ENCODE measurements at regions not wholly inside any gene's neighbourhood (a gene's known extent, or its start where the extent isn't known, plus 50 kb on each side); places are given as distances from the start of the nearest gene placed in this dataset.

DNA sequence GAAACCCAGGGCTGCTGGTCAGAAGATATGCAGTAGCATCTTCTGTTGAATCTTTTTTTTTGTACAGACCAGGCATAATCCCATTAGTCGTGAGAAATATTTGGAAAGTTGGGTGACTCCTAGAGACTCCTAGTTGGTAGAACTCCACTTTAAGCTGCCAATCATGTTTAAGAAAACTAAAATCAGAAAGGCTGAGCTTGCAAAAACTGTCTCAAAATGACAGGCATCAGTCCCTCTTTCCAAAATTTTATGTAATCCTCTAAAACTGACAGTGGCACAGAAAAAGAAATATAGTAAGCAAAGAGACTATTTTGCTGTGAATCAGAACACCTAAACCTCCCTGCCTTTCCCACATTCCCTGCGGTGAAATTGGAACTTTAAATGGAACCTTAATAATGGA, 568.5 kb downstream of the CCSER2 start (continued):
- no peak for TF ChIP-seq ZNF830 (CRISPR knock-in tag; IDR thresholded peaks at IDR 0.05)
- no peak for TF ChIP-seq ERF (CRISPR knock-in tag; IDR thresholded peaks at IDR 0.05)

DNA sequence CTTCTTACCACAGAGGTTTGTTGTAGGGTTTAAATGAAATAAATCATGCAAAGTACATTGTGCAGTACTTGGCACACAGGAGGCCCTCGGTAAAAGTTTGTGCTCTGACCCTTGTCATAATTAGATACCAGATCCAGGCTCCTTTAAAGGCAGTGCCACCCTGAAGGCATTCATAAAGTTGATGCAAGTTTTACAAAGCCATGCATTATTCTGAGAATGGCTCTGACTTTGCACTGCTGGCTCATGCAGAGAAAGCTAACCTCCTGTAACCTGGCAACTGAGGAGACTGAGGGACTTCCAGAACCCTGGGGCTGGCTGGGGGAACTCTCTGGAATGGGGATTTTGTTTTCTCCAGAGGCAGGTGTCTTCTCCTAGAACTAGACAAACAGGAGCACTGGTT, 570.9 kb downstream of the CCSER2 start:
- TF ChIP-seq CHD2 (IDR thresholded peaks at IDR 0.05; ENCODE audit: low read depth, low read length) (no peak), SNIP1 (IDR thresholded peaks at IDR 0.05; ENCODE audit: low read depth) (no peak), DACH1 (IDR thresholded peaks at IDR 0.05; ENCODE audit: partially characterized antibody) (no peak), SUPT5H (IDR thresholded peaks at IDR 0.05) (no peak)
- TF ChIP-seq, protein P1, sequence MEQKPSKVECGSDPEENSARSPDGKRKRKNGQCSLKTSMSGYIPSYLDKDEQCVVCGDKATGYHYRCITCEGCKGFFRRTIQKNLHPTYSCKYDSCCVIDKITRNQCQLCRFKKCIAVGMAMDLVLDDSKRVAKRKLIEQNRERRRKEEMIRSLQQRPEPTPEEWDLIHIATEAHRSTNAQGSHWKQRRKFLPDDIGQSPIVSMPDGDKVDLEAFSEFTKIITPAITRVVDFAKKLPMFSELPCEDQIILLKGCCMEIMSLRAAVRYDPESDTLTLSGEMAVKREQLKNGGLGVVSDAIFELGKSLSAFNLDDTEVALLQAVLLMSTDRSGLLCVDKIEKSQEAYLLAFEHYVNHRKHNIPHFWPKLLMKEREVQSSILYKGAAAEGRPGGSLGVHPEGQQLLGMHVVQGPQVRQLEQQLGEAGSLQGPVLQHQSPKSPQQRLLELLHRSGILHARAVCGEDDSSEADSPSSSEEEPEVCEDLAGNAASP (IDR thresholded peaks at IDR 0.05), result no peak
- TF ChIP-seq, protein P2, sequence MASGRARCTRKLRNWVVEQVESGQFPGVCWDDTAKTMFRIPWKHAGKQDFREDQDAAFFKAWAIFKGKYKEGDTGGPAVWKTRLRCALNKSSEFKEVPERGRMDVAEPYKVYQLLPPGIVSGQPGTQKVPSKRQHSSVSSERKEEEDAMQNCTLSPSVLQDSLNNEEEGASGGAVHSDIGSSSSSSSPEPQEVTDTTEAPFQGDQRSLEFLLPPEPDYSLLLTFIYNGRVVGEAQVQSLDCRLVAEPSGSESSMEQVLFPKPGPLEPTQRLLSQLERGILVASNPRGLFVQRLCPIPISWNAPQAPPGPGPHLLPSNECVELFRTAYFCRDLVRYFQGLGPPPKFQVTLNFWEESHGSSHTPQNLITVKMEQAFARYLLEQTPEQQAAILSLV (tag; IDR thresholded peaks at IDR 0.05), result no peak
- Histone ChIP-seq H3K9me1 (ENCODE audit: control insufficient read depth, insufficient read depth, low read length) (no peaks in the 10 kb centered on the region), H3K27ac (ENCODE audit: extremely low read depth, low read depth, low read length) (no peak overlapping the region), H4K20me1 (replicated peaks; ENCODE audit: control insufficient read depth, insufficient read depth, low read length) (no peaks in the 10 kb centered on the region), H3K4me3 (no peak overlapping the region), H3K4me2 (ENCODE audit: insufficient read depth, low read length) (no peak overlapping the region), H3K27me3 (ENCODE audit: control insufficient read depth in 2 of 2, insufficient read depth in 2 of 2, low read length in 2 of 2) (no peaks in the 10 kb centered on the region), H3K4me1 (replicated peaks in 1 of 2; ENCODE audit: control insufficient read depth in 2 of 2, insufficient read depth in 2 of 2, low read length in 2 of 2) (no peaks in the 10 kb centered on the region), H3K9ac (ENCODE audit: insufficient read depth in 1 of 2, low read depth in 2 of 2, low read length in 2 of 2) (no peak overlapping the region), H2AFZ (ENCODE audit: low read depth, low read length) (no peak overlapping the region), H3K9me3 (replicated peaks; ENCODE audit: control insufficient read depth, insufficient read depth, low read depth, low read length) (no peaks in the 10 kb centered on the region), H3K36me3 (ENCODE audit: control insufficient read depth, insufficient read depth, low read length) (no peaks in the 10 kb centered on the region), H3K79me2 (ENCODE audit: control insufficient read depth, insufficient read depth, low read length) (no peaks in the 10 kb centered on the region)
- intact Hi-C loops (cut with micrococcal nuclease), result no loop called here
- no TSS peak for BruUV-seq (replicated peaks)
- WGBS (ENCODE audit: insufficient coverage, low coverage, missing lambda C conversion rate), result 0% methylated on average over 1 of the region's 1 CpG
- ChIA-PET POLR2A (no interaction called here), CTCF (ENCODE audit: low intra/inter-chr PET ratio) (no interaction called here)
- ATAC-seq (no peak), DNase-seq (ENCODE audit: extremely low read depth in 1 of 4, low spot score in 3 of 4) (no peak), FAIRE-seq (no peak)
- in situ Hi-C loops (cut with MboI), result no loop called here

Measured in K562 (cell line).